T-cell (primary cell): ENCODE measurements at regions not wholly inside any gene's neighbourhood (a gene's known extent, or its start where the extent isn't known, plus 50 kb on each side); places are given as distances from the start of the nearest gene placed in this dataset.
"Not testable (repeated sequence)": the region's sequence is repeated elsewhere in the genome, so short reads cannot be mapped to it uniquely, and the experiment has no call there.

ENCODE experiments used
- ATAC-seq, 4 experiments: fragments of 200-7000 bp in 3 of 4; fragments of 150-1000 bp in 1 of 4; cut with Tn5 transposase; replicated peaks in 1 of 4; 1 replicate in 3 of 4; 2 replicates in 1 of 4; pipeline ENCODE4 v1.10.0; 2021; ENCODE audit warnings: moderate library complexity in 3 of 4, mild to moderate bottlenecking in 2 of 4, moderate number of reproducible peaks in 1 of 4
- CTCF ChIA-PET, 2 donors: fragments of 300-600 bp; sonication (Branson Sonifier 250); formaldehyde crosslinking; loops; one replicate each; lab custom pipeline; 2022; ENCODE audit warnings: antibody characterized with exemption in 2 of 2; lab: Charles Lee
- POLR2A ChIA-PET, 2 donors: fragments of 300-600 bp; sonication (Branson Sonifier 250); formaldehyde crosslinking; loops; one replicate each; lab custom pipeline; 2022; ENCODE audit warnings: antibody characterized with exemption in 2 of 2; lab: Charles Lee
- DNase-seq, 35 experiments: peaks; one replicate each; pipeline versions ENCODE4 v3.0.0 to v3.0.0-alpha.2; 2013 to 2023
- H3K27ac ChIP-seq: one replicate; pipeline ENCODE4 v1.5.1; 2013; ENCODE audit warnings: low read length
- H3K27me3 ChIP-seq, 2 experiments: replicated peaks in 1 of 2; 1 replicate in 1 of 2; 2 replicates in 1 of 2; pipeline versions ENCODE4 v1.6.1 to v1.7.0; 2013; ENCODE audit warnings: low read length in 1 of 2, mixed read lengths in 1 of 2; ENCODE audit not compliant: control insufficient read depth in 2 of 2, insufficient read depth in 2 of 2; ENCODE audit errors: extremely low read depth in 1 of 2
- H3K36me3 ChIP-seq, 2 donors: 1 replicate in 1 of 2; 2 replicates in 1 of 2; pipeline versions ENCODE4 v1.6.1 to v1.7.0; 2013; ENCODE audit warnings: low read length in 1 of 2; ENCODE audit not compliant: control insufficient read depth in 2 of 2, insufficient read depth in 1 of 2; ENCODE audit errors: extremely low read depth in 1 of 2
- H3K4me1 ChIP-seq, 2 experiments: 1 replicate in 1 of 2; 2 replicates in 1 of 2; pipeline versions ENCODE4 v1.6.1 to v1.7.0; 2013; ENCODE audit warnings: low read length in 2 of 2, mixed read lengths in 1 of 2; ENCODE audit not compliant: insufficient read depth in 2 of 2, control insufficient read depth in 1 of 2; ENCODE audit errors: extremely low read depth in 1 of 2
- H3K4me3 ChIP-seq, 2 donors: 1 replicate in 1 of 2; 2 replicates in 1 of 2; pipeline versions ENCODE4 v1.5.1 to v1.7.0; 2013; ENCODE audit warnings: mild to moderate bottlenecking in 2 of 2, low read length in 1 of 2, moderate library complexity in 1 of 2; ENCODE audit not compliant: control insufficient read depth in 1 of 2; ENCODE audit errors: extremely low read depth in 1 of 2
- H3K9me3 ChIP-seq: 2 replicates; pipeline ENCODE4 v1.7.0; 2013
- H3K27ac Mint-ChIP-seq, 2 donors: one replicate each; pipeline ENCODE4 v1.8.0; 2020 to 2021; ENCODE audit warnings: mild to moderate bottlenecking in 2 of 2, mixed read lengths in 2 of 2
- H3K27me3 Mint-ChIP-seq, 2 donors: one replicate each; pipeline ENCODE4 v1.8.0; 2021 to 2022; ENCODE audit warnings: mixed read lengths in 2 of 2
- H3K36me3 Mint-ChIP-seq: one replicate; pipeline ENCODE4 v1.8.0; 2021; ENCODE audit warnings: mixed read lengths
- H3K4me1 Mint-ChIP-seq, 3 donors: one replicate each; pipeline ENCODE4 v1.8.0; 2020 to 2022; ENCODE audit warnings: mixed read lengths in 3 of 3, mild to moderate bottlenecking in 1 of 3
- H3K4me3 Mint-ChIP-seq, 3 donors: one replicate each; pipeline ENCODE4 v1.8.0; 2020 to 2022; ENCODE audit warnings: mild to moderate bottlenecking in 3 of 3, mixed read lengths in 3 of 3, moderate library complexity in 3 of 3
- H3K9me3 Mint-ChIP-seq, 3 donors: one replicate each; pipeline ENCODE4 v1.8.0; 2020 to 2022; ENCODE audit warnings: mixed read lengths in 3 of 3
- WGBS: methylation state at CpG from one replicate; pipeline ENCODE4 v1.1.5; 2013; ENCODE audit warnings: missing lambda C conversion rate; ENCODE audit not compliant: insufficient coverage; 5-methylcytosine and 5-hydroxymethylcytosine counted together

GRCh38 chr10:33600381-33600780 lies 265.9 kb upstream of the NRP1 start:
- Mint-ChIP-seq H3K36me3 (no peaks in the 10 kb centered on the region), H3K27ac (no peak overlapping the region), H3K27me3 (peaks cover 18 to 24% of the 10 kb centered on the region in 2 donors), H3K4me1 (no peaks in the 10 kb centered on the region), H3K4me3 (no peak overlapping the region), H3K9me3 (peaks cover 3 to 17% (median 4%) of the 10 kb centered on the region in 3 donors)
- H3K4me1 ChIP-seq: no peaks in the 10 kb centered on the region
- H3K4me3 ChIP-seq: no peak overlapping the region
- peaks cover 2 to 5% of the 10 kb centered on the region in 2 experiments for H3K27me3 ChIP-seq
- H3K9me3 ChIP-seq: no peaks in the 10 kb centered on the region
- no peaks in the 10 kb centered on the region for H3K36me3 ChIP-seq
- no peak overlapping the region for H3K27ac ChIP-seq
- no peak for ATAC-seq
- WGBS: no CpG with 5 or more reads among the region's 3 CpGs
- CTCF ChIA-PET: interaction anchor here (0.5 to 0.6 kb wide), 2 partner anchors 140 to 741 kb away, joined by 4 to 11 read pairs; no protein-coding TSS in a partner anchor
- no peak for DNase-seq
- POLR2A ChIA-PET: no interaction called here

GRCh38 chr10:33596422-33596821 lies 262.0 kb upstream of the NRP1 start:
- Histone ChIP-seq H3K9me3 (no peaks in the 10 kb centered on the region), H3K27ac (no peak overlapping the region), H3K27me3 (peaks cover 0 to 12% of the 10 kb centered on the region in 2 experiments), H3K4me3 (no peak overlapping the region), H3K4me1 (no peaks in the 10 kb centered on the region), H3K36me3 (no peaks in the 10 kb centered on the region)
- peaks cover 3 to 17% (median 4%) of the 10 kb centered on the region in 3 donors for H3K9me3 Mint-ChIP-seq
- no CpG with 5 or more reads among the region's 6 CpGs for WGBS
- H3K4me1 Mint-ChIP-seq: no peaks in the 10 kb centered on the region
- peaks cover 29 to 32% of the 10 kb centered on the region in 2 donors for H3K27me3 Mint-ChIP-seq
- no peak overlapping the region for H3K27ac Mint-ChIP-seq
- CTCF ChIA-PET: no interaction called here
- no peak overlapping the region for H3K4me3 Mint-ChIP-seq
- ATAC-seq (no peak), DNase-seq (no peak)
- no peaks in the 10 kb centered on the region for H3K36me3 Mint-ChIP-seq
- POLR2A ChIA-PET: no interaction called here

GRCh38 chr10:33594475-33594874 lies 260.0 kb upstream of the NRP1 start:
- DNase-seq (no peak), ATAC-seq (no peak)
- ChIA-PET POLR2A (no interaction called here), CTCF (no interaction called here)
- Mint-ChIP-seq H3K27me3 (peaks cover 29 to 32% of the 10 kb centered on the region in 2 donors), H3K4me3 (no peak overlapping the region), H3K27ac (no peak overlapping the region), H3K9me3 (peaks cover 3 to 8% (median 4%) of the 10 kb centered on the region in 3 donors), H3K4me1 (no peaks in the 10 kb centered on the region), H3K36me3 (no peaks in the 10 kb centered on the region)
- H3K9me3 ChIP-seq: no peaks in the 10 kb centered on the region
- no peak overlapping the region for H3K4me3 ChIP-seq
- peaks cover 0 to 12% of the 10 kb centered on the region in 2 experiments for H3K27me3 ChIP-seq
- H3K36me3 ChIP-seq: no peaks in the 10 kb centered on the region
- no peak overlapping the region for H3K27ac ChIP-seq
- no peaks in the 10 kb centered on the region for H3K4me1 ChIP-seq
- 67% methylated on average over 2 of the region's 8 CpGs for WGBS

- no CpG with 5 or more reads among the region's 5 CpGs for WGBS
Observed at GRCh38 chr10:33588974-33589600, 254.6 kb upstream of the NRP1 start.

GRCh38 chr10:33584596-33584995 lies 250.1 kb upstream of the NRP1 start:
- H3K36me3 Mint-ChIP-seq, ATAC-seq, POLR2A ChIA-PET, H3K36me3 ChIP-seq, H3K4me3 Mint-ChIP-seq, H3K9me3 Mint-ChIP-seq, H3K4me1 Mint-ChIP-seq, H3K27ac ChIP-seq, H3K27me3 ChIP-seq, DNase-seq, H3K4me1 ChIP-seq, H3K4me3 ChIP-seq, H3K27ac Mint-ChIP-seq, CTCF ChIA-PET, H3K9me3 ChIP-seq: not testable (repeated sequence)
- H3K27me3 Mint-ChIP-seq: peaks cover 10 to 20% of the 10 kb centered on the region in 2 donors
- 80% methylated on average over 1 of the region's 3 CpGs for WGBS

More at GRCh38 chr10:33588974-33589600, 254.6 kb upstream of the NRP1 start:
- no peaks in the 10 kb centered on the region for H3K4me1 ChIP-seq
- Mint-ChIP-seq H3K9me3 (peaks cover 3 to 6% (median 4%) of the 10 kb centered on the region in 3 donors), H3K4me3 (no peak overlapping the region), H3K27ac (no peak overlapping the region), H3K4me1 (no peaks in the 10 kb centered on the region), H3K27me3 (peaks cover 20 to 21% of the 10 kb centered on the region in 2 donors), H3K36me3 (no peaks in the 10 kb centered on the region)
- H3K36me3 ChIP-seq: no peaks in the 10 kb centered on the region
- H3K4me3 ChIP-seq: no peak overlapping the region
- ChIA-PET POLR2A (no interaction called here), CTCF (no interaction called here)
- DNase-seq: no peak
- H3K27ac ChIP-seq: no peak overlapping the region
- no peak for ATAC-seq
- no peaks in the 10 kb centered on the region for H3K9me3 ChIP-seq
- H3K27me3 ChIP-seq: peaks cover 0 to 5% of the 10 kb centered on the region in 2 experiments

- Mint-ChIP-seq H3K9me3 (no peaks in the 10 kb centered on the region), H3K27me3 (peaks cover 4 to 11% of the 10 kb centered on the region in 2 donors), H3K27ac (no peak overlapping the region), H3K4me3 (no peak overlapping the region), H3K4me1 (no peaks in the 10 kb centered on the region), H3K36me3 (no peaks in the 10 kb centered on the region)
- Histone ChIP-seq H3K36me3 (no peaks in the 10 kb centered on the region), H3K9me3 (no peaks in the 10 kb centered on the region), H3K4me1 (no peaks in the 10 kb centered on the region), H3K4me3 (no peak overlapping the region), H3K27me3 (peaks cover 0 to 5% of the 10 kb centered on the region in 2 experiments), H3K27ac (no peak overlapping the region)
- POLR2A ChIA-PET: no interaction called here
- CTCF ChIA-PET: no interaction called here
- DNase-seq (no peak), ATAC-seq (no peak)
- WGBS: no CpG with 5 or more reads among the region's 3 CpGs
Observed at GRCh38 chr10:33579996-33580395, 245.5 kb upstream of the NRP1 start.
